Fibroblast of mammary gland (primary cell): ENCODE measurements at regions not wholly inside any gene's neighbourhood (a gene's known extent, or its start where the extent isn't known, plus 50 kb on each side); places are given as distances from the start of the nearest gene placed in this dataset.

Experiments
- DNase-seq: peaks from one replicate; pipeline ENCODE4 v3.0.0-alpha.2; 2010; ENCODE audit warnings: low read depth
- H3K4me3 ChIP-seq: 2 replicates; pipeline ENCODE4 v1.5.1; 2011; ENCODE audit warnings: low read depth, mild to moderate bottlenecking, low read length, moderate library complexity; ENCODE audit not compliant: control insufficient read depth
- CTCF ChIP-seq: conservative IDR thresholded peaks from 2 replicates; pipeline ENCODE4 v1.5.1; 2011; ENCODE audit warnings: low read depth, low read length, inconsistent platforms; ENCODE audit not compliant: control insufficient read depth, insufficient read depth

GRCh38 chr1:208557046-208557722 is 313.0 kb upstream of the PLXNA2 start:
- no peak for TF ChIP-seq CTCF

DNA sequence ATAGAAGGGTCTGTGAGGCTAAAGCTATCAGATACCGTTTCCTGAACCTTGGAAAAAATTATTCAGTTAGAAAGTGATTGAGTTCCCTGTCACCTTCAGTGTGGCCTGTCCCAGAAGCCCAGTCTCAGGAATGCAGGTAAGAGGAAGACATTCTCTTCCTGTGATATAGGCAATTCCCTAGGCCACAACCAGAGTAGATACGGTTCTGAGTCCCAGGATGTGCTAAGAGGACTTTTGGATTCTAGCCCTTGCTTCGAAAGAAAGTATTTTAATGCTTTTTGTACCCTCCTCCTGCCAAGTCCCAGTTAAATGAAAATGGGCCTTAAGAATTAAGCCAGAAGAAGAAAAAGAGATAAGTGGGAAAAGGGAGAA is 313.5 kb upstream of the PLXNA2 start:
- DNase-seq, result no peak
- TF ChIP-seq CTCF, result no peak

More at GRCh38 chr1:208557046-208557722, 313.0 kb upstream of the PLXNA2 start:
- no peak overlapping the region for H3K4me3 ChIP-seq
- DNase-seq, result no peak

DNA sequence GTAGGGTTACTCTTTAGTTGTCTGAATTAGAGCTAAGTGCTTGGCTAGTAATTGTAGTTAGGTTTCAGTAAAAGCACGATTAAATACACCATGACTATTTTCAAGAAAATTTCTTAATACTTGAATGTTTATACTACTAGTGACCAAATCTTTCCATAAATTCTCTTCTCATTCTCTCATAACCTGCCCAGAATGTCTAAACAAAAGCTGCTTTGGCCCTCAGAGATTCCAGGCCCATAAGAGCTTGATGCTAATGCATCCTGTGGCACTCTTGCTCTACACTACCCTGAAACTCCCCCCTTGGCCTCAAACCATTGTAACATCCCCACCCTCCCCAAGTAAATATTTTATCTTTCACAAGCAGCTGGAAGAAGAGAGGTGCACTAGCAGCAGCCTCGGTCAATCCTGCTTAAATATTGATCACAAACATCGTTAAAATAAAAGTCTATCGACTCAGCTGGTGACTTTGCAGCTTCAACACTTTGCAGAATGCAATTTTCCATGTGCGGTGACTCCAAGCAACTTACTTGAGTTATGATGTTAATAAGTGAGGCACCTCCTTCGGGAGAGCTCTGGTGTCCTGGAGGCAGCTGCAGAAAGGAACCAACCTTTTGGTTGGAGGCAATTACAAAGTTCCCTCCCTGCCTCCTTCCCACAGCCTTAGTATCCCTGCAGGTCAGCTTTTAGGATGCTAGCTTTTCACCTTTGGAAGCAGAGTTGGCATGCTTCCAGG is 315.6 kb upstream of the PLXNA2 start:
- DNase-seq, result no peak
- H3K4me3 ChIP-seq, result no peak overlapping the region
- TF ChIP-seq CTCF, result no peak

More for the DNA sequence above, 313.5 kb upstream of the PLXNA2 start:
- no peak overlapping the region for H3K4me3 ChIP-seq

GRCh38 chr1:208562151-208562960 is 318.2 kb upstream of the PLXNA2 start:
- no peak for DNase-seq
- TF ChIP-seq CTCF, result no peak
- H3K4me3 ChIP-seq, result no peak overlapping the region

GRCh38 chr1:208564466-208564865 is 320.3 kb upstream of the PLXNA2 start:
- no peak overlapping the region for H3K4me3 ChIP-seq
- DNase-seq, result no peak
- no peak for TF ChIP-seq CTCF

- DNase-seq, result no peak
- TF ChIP-seq CTCF, result no peak
- no peak overlapping the region for H3K4me3 ChIP-seq
Observed at GRCh38 chr1:208565756-208566440, 321.7 kb upstream of the PLXNA2 start.
